HG03521 (cell line): ENCODE measurements at regions not wholly inside any gene's neighbourhood (a gene's known extent, or its start where the extent isn't known, plus 50 kb on each side); places are given as distances from the start of the nearest gene placed in this dataset.

Experiments used
- ATAC-seq: cut with Tn5 transposase; IDR thresholded peaks from one replicate; pipeline ENCODE4 v1.9.1; 2021; ENCODE audit warnings: mild to moderate bottlenecking, moderate library complexity; ENCODE audit not compliant: unreplicated experiment

- no peak for ATAC-seq
Measured at GRCh38 chr2:129673847-129674711, 305.4 kb upstream of the RAB6C start.

GRCh38 chr2:129678751-129679150 lies 300.7 kb upstream of the RAB6C start:
- ATAC-seq = no peak

GRCh38 chr2:129681788-129682187 lies 297.7 kb upstream of the RAB6C start:
- no peak for ATAC-seq

GRCh38 chr2:129689653-129690448 lies 289.6 kb upstream of the RAB6C start:
- ATAC-seq = no peak

- no peak for ATAC-seq
Measured at GRCh38 chr2:129695496-129695895, 284.0 kb upstream of the RAB6C start.

- no peak for ATAC-seq
Measured at GRCh38 chr2:129698593-129698992, 280.9 kb upstream of the RAB6C start.

- ATAC-seq = no peak
Measured at GRCh38 chr2:129699781-129700573, 279.5 kb upstream of the RAB6C start.

GRCh38 chr2:129702416-129703176 lies 276.9 kb upstream of the RAB6C start:
- no peak for ATAC-seq

- ATAC-seq = no peak
Measured at GRCh38 chr2:129705085-129705484, 274.4 kb upstream of the RAB6C start.

- ATAC-seq = no peak
Measured at GRCh38 chr2:129707800-129708199, 271.7 kb upstream of the RAB6C start.

- no peak for ATAC-seq
Measured at GRCh38 chr2:129708221-129708967, 271.1 kb upstream of the RAB6C start.

GRCh38 chr2:129709001-129709955 lies 270.2 kb upstream of the RAB6C start:
- no peak for ATAC-seq

- ATAC-seq = no peak
Measured at GRCh38 chr2:129709956-129710598, 269.4 kb upstream of the RAB6C start.

- no peak for ATAC-seq
Measured at GRCh38 chr2:129710670-129711495, 268.6 kb upstream of the RAB6C start.

GRCh38 chr2:129711816-129712675 lies 267.4 kb upstream of the RAB6C start:
- no peak for ATAC-seq

- ATAC-seq = no peak
Measured at GRCh38 chr2:129712676-129712985, 266.8 kb upstream of the RAB6C start.

GRCh38 chr2:129713337-129713736 lies 266.1 kb upstream of the RAB6C start:
- no peak for ATAC-seq
